Transverse colon (tissue), 4 donors: ENCODE measurements at regions not wholly inside any gene's neighbourhood (a gene's known extent, or its start where the extent isn't known, plus 50 kb on each side); places are given as distances from the start of the nearest gene placed in this dataset.

Experiments used
- DNase-seq: peaks from one replicate; pipeline ENCODE4 v3.0.0-alpha.2; 2019
- H3K27ac ChIP-seq, 4 donors: fragments of 200-600 bp; sonication (generic); 2 replicates each; pipeline ENCODE4 v1.5.1; 2016 to 2018; ENCODE audit warnings: inconsistent platforms in 4 of 4
- H3K27me3 ChIP-seq: fragments of 200-600 bp; sonication (generic); 2 replicates; pipeline ENCODE4 v1.5.1; 2017; ENCODE audit warnings: inconsistent platforms
- H3K36me3 ChIP-seq, 4 donors: fragments of 200-600 bp; sonication (generic); 2 replicates each; pipeline ENCODE4 v1.5.1; 2017 to 2019; ENCODE audit warnings: inconsistent platforms in 4 of 4
- H3K4me1 ChIP-seq, 4 donors: fragments of 200-600 bp; sonication (generic); 2 replicates each; pipeline ENCODE4 v1.5.1; 2017 to 2020; ENCODE audit warnings: inconsistent platforms in 4 of 4
- H3K4me3 ChIP-seq, 4 donors: fragments of 200-600 bp; sonication (generic); 1 replicate in 1 of 4; 2 replicates in 3 of 4; pipeline versions ENCODE4 v1.5.1 to v1.6.1; 2017 to 2019; ENCODE audit warnings: inconsistent platforms in 4 of 4
- H3K9me3 ChIP-seq, 2 donors: fragments of 200-600 bp; sonication (generic); 2 replicates each; pipeline ENCODE4 v1.5.1; 2017 to 2019; ENCODE audit warnings: inconsistent platforms in 2 of 2
- CTCF ChIP-seq, 5 experiments: fragments of 200-600 bp in 3 of 5; fragments of 450-650 bp in 2 of 5; sonication (generic) in 3 of 5; IDR thresholded peaks; 1 replicate in 2 of 5; 2 replicates in 3 of 5; pipeline ENCODE4 v1.5.1; 2016 to 2017; ENCODE audit warnings: antibody characterized with exemption in 5 of 5, inconsistent platforms in 3 of 5, mild to moderate bottlenecking in 2 of 5, moderate library complexity in 1 of 5
- EP300 ChIP-seq: sonication (generic); formaldehyde crosslinking; IDR thresholded peaks from one replicate; pipeline ENCODE4 v1.6.1; 2017; ENCODE audit warnings: antibody characterized with exemption, low read depth
- POLR2A ChIP-seq: fragments of 450-650 bp; IDR thresholded peaks from one replicate; pipeline ENCODE4 v1.6.1; 2016; ENCODE audit warnings: antibody characterized with exemption, mild to moderate bottlenecking, moderate library complexity
- POLR2AphosphoS5 ChIP-seq, 3 donors: sonication (generic); formaldehyde crosslinking; IDR thresholded peaks; one replicate each; pipeline ENCODE4 v1.6.1; 2016; ENCODE audit warnings: antibody characterized with exemption in 3 of 3
- WGBS, 2 donors: methylation state at CpG; one replicate each; pipeline ENCODE4 v1.1.5; 2018; ENCODE audit warnings: low coverage in 1 of 2; 5-methylcytosine and 5-hydroxymethylcytosine counted together
- in situ Hi-C, 4 donors: fragments of 200-750 bp; cut with MboI; loops; one replicate each; pipeline versions ENCODE4 v1.15.0 to v1.15.1; 2017; ENCODE audit warnings: low sequenced_read_pairs in 3 of 4, low pct_ligation_motif_present in 1 of 4, low pct_unique_long_range_greater_than_20kb in 1 of 4
- intact Hi-C: fragments of 100-400 bp; cut with DNase I; formaldehyde crosslinking; loops from one replicate; pipeline ENCODE4 v1.15.1; 2023; ENCODE audit warnings: low total_unique reads

- H3K27me3 ChIP-seq = no peaks in the 10 kb centered on the region
- H3K27ac ChIP-seq = no peak overlapping the region
- H3K4me1 ChIP-seq = peaks cover 0 to 7% (median 0%) of the 10 kb centered on the region in 4 donors
- no peak for TF ChIP-seq EP300
- no peak for TF ChIP-seq POLR2AphosphoS5 (IDR thresholded peaks at IDR 0.05)
- no peak for TF ChIP-seq POLR2A
- no peak for TF ChIP-seq CTCF (IDR thresholded peaks at IDR 0.05)
- H3K9me3 ChIP-seq = no peaks in the 10 kb centered on the region
- WGBS, 2 donors = 49 to 50% methylated on average over 1 of the region's 1 CpG
- no peak for DNase-seq
- no peak overlapping the region for H3K4me3 ChIP-seq
- no peaks in the 10 kb centered on the region for H3K36me3 ChIP-seq
- intact Hi-C loops = no loop called here
- in situ Hi-C loops = no loop called here
Observed at GRCh38 chr6:79377047-79377446, 142.6 kb upstream of the HMGN3 start.

DNA sequence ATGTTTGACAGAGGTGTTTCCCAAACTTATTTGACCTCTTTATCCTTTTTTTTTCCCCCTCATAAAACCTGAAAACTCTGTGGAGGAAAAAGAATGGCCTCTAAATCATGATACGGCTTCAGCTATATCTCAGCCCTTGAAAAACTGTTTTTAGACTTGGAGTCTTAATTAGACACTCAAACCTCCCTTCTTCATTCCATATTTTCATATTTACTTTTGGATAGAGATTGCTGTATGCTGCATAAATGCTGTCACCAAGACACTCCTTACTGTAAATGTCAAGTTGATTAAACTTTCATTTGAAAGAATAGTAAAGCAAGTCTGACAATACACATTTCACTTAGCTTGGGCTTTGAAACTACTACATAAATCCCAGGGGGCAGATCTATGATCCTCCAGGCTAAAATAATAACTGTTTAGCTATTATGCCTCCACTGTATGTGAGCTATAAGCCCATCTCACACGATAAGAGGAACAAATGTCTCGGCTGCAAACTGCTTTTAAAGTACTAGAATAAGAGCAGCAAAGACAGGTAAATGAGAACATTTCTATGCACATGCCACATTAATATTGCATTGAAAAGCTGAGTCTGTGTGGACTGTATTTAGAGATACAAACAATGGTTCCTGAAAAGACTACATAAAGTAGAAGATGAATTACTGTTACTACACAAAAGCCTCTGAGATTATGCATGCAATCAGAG lies 141.3 kb upstream of the HMGN3 start:
- intact Hi-C loops = no loop called here
- in situ Hi-C loops = no loop called here
- TF ChIP-seq POLR2A (no peak), EP300 (no peak), POLR2AphosphoS5 (IDR thresholded peaks at IDR 0.05) (no peak), CTCF (IDR thresholded peaks at IDR 0.05) (no peak)
- Histone ChIP-seq H3K9me3 (no peaks in the 10 kb centered on the region), H3K4me3 (no peak overlapping the region), H3K27ac (no peak overlapping the region), H3K27me3 (no peaks in the 10 kb centered on the region), H3K4me1 (peaks cover 0 to 7% (median 0%) of the 10 kb centered on the region in 4 donors), H3K36me3 (no peaks in the 10 kb centered on the region)
- 54 to 70% methylated on average over 3 of the region's 3 CpGs for WGBS, 2 donors
- no peak for DNase-seq

DNA sequence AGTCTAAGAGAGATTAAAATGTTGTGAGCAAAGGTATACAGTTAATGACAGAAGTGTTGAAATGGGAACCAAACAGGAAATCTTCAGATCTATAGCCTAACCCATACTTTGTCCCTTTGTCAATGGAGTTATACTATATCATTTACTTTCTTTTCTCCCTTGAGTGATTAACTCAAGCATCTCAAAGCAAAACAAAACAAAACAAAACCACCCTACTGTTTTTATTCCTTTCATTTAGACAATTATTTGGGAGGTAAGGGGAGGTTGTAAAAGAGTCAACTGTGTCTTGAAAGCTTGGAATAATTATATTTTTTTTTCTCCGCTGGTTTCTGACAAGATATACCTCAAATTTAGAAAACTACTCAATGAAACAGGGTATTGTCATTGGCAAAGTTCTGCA lies 139.8 kb upstream of the HMGN3 start:
- no peak for DNase-seq
- 98 to 100% methylated on average over 1 of the region's 1 CpG for WGBS, 2 donors
- no peaks in the 10 kb centered on the region for H3K36me3 ChIP-seq
- intact Hi-C loops = no loop called here
- H3K9me3 ChIP-seq = peaks cover 6% of the 10 kb centered on the region in 2 donors
- H3K27ac ChIP-seq = no peak overlapping the region
- no peaks in the 10 kb centered on the region for H3K27me3 ChIP-seq
- no peak overlapping the region for H3K4me3 ChIP-seq
- H3K4me1 ChIP-seq = peaks cover 0 to 7% (median 0%) of the 10 kb centered on the region in 4 donors
- TF ChIP-seq POLR2A = no peak
- in situ Hi-C loops = no loop called here

GRCh38 chr6:79373880-79374279 lies 139.4 kb upstream of the HMGN3 start:
- H3K4me1 ChIP-seq = peaks cover 0 to 7% (median 0%) of the 10 kb centered on the region in 4 donors
- peaks cover 6% of the 10 kb centered on the region in 2 donors for H3K9me3 ChIP-seq
- no peaks in the 10 kb centered on the region for H3K27me3 ChIP-seq
- no peak for TF ChIP-seq CTCF (IDR thresholded peaks at IDR 0.05)
- no peak for TF ChIP-seq POLR2AphosphoS5 (IDR thresholded peaks at IDR 0.05)
- no peak for TF ChIP-seq POLR2A
- no peak for TF ChIP-seq EP300
- no peaks in the 10 kb centered on the region for H3K36me3 ChIP-seq
- intact Hi-C loops (no loop called here), in situ Hi-C loops (no loop called here)
- H3K27ac ChIP-seq = no peak overlapping the region
- DNase-seq = no peak
- no peak overlapping the region for H3K4me3 ChIP-seq
- 67 to 74% methylated on average over 3 of the region's 3 CpGs for WGBS, 2 donors

- DNase-seq = no peak
- no peaks in the 10 kb centered on the region for H3K27me3 ChIP-seq
- H3K36me3 ChIP-seq = no peaks in the 10 kb centered on the region
- no peak overlapping the region for H3K27ac ChIP-seq
- H3K9me3 ChIP-seq = peaks cover 6 to 8% of the 10 kb centered on the region in 2 donors
- TF ChIP-seq CTCF (IDR thresholded peaks at IDR 0.05) (no peak), EP300 (no peak), POLR2AphosphoS5 (IDR thresholded peaks at IDR 0.05) (no peak), POLR2A (no peak)
- no peak overlapping the region for H3K4me3 ChIP-seq
- in situ Hi-C loops (no loop called here), intact Hi-C loops (no loop called here)
- H3K4me1 ChIP-seq = peaks cover 0 to 6% (median 0%) of the 10 kb centered on the region in 4 donors
- 56 to 71% methylated on average over 1 to 3 of the region's 3 CpGs for WGBS, 2 donors
Observed at GRCh38 chr6:79373246-79373645, 138.8 kb upstream of the HMGN3 start.
